OCI-LY1 (cell line): ENCODE measurements at regions not wholly inside any gene's neighbourhood (a gene's known extent, or its start where the extent isn't known, plus 50 kb on each side); places are given as distances from the start of the nearest gene placed in this dataset.
"Not testable (repeated sequence)": the region's sequence is repeated elsewhere in the genome, so short reads cannot be mapped to it uniquely, and the experiment has no call there.

Experiments
- H2AFZ ChIP-seq: fragments of 200-600 bp; sonication (generic), shearing (Covaris generic); 2 replicates; pipeline ENCODE4 v1.6.0; 2014; ENCODE audit warnings: antibody characterized with exemption, mild to moderate bottlenecking, low read length
- H3F3A ChIP-seq: fragments of 200-600 bp; sonication (generic), shearing (Covaris generic); 2 replicates; pipeline ENCODE4 v1.6.0; 2014; ENCODE audit warnings: mild to moderate bottlenecking, antibody characterized with exemption, low read length, moderate library complexity; ENCODE audit not compliant: insufficient read depth
- H3K27ac ChIP-seq: fragments of 200-600 bp; sonication (generic); 2 replicates; pipeline ENCODE4 v1.5.1; 2014; ENCODE audit warnings: low read length, mixed run types, mild to moderate bottlenecking, low read depth; ENCODE audit not compliant: poor library complexity, severe bottlenecking
- H3K27me3 ChIP-seq: fragments of 200-600 bp; sonication (generic); 2 replicates; pipeline ENCODE4 v1.6.0; 2014; ENCODE audit warnings: antibody characterized with exemption, mild to moderate bottlenecking, low read length, moderate library complexity; ENCODE audit not compliant: insufficient read depth
- H3K36me3 ChIP-seq: fragments of 200-600 bp; sonication (generic); 2 replicates; pipeline ENCODE4 v1.6.1; 2014; ENCODE audit warnings: mild to moderate bottlenecking, antibody characterized with exemption, low read length, moderate library complexity, mixed read lengths; ENCODE audit not compliant: insufficient read depth
- H3K4me1 ChIP-seq: fragments of 200-600 bp; sonication (generic); 2 replicates; pipeline ENCODE4 v1.5.1; 2014; ENCODE audit warnings: mild to moderate bottlenecking, low read length, moderate library complexity; ENCODE audit not compliant: insufficient read depth, severe bottlenecking
- H3K4me2 ChIP-seq: fragments of 200-600 bp; sonication (generic), shearing (Covaris generic); 2 replicates; pipeline ENCODE4 v1.6.1; 2014; ENCODE audit warnings: low read length
- H3K4me3 ChIP-seq: fragments of 200-600 bp; sonication (generic); 2 replicates; pipeline ENCODE4 v1.5.1; 2014; ENCODE audit warnings: low read length, low read depth, mild to moderate bottlenecking, mixed read lengths; ENCODE audit not compliant: poor library complexity, severe bottlenecking
- H3K79me2 ChIP-seq: fragments of 200-600 bp; shearing (Covaris generic); 2 replicates; pipeline ENCODE4 v1.6.1; 2016; ENCODE audit warnings: mixed run types, low read length, mixed read lengths; ENCODE audit not compliant: insufficient read depth
- H3K9ac ChIP-seq: fragments of 200-600 bp; sonication (generic), shearing (Covaris generic); 2 replicates; pipeline ENCODE4 v1.6.1; 2014; ENCODE audit warnings: mild to moderate bottlenecking, low read length, mixed read lengths
- H3K9me2 ChIP-seq: fragments of 200-600 bp; sonication (generic), shearing (Covaris generic); 2 replicates; pipeline ENCODE4 v1.6.1; 2014; ENCODE audit warnings: low read depth, mild to moderate bottlenecking, low read length, mixed read lengths
- H3K9me3 ChIP-seq: fragments of 200-600 bp; shearing (Covaris generic); 2 replicates; pipeline ENCODE4 v1.6.1; 2014; ENCODE audit warnings: low read length, mixed read lengths
- H4K20me1 ChIP-seq: fragments of 200-600 bp; sonication (generic), shearing (Covaris generic); 2 replicates; pipeline ENCODE4 v1.6.0; 2016; ENCODE audit warnings: mild to moderate bottlenecking, low read length; ENCODE audit not compliant: insufficient read depth
- EZH2 ChIP-seq: fragments of 200-600 bp; sonication (generic), shearing (Covaris generic); IDR thresholded peaks from 2 replicates; pipeline ENCODE4 v1.8.0; 2017; ENCODE audit warnings: borderline replicate concordance, mixed run types, mild to moderate bottlenecking, antibody characterized with exemption, low read length, moderate library complexity, mixed read lengths
- TF ChIP-seq, protein P1 (sequence below): fragments of 200-600 bp; sonication (generic), shearing (Covaris generic); IDR thresholded peaks from 2 replicates; pipeline ENCODE4 v1.5.1; 2017; ENCODE audit warnings: mild to moderate bottlenecking, antibody characterized with exemption, low read length, moderate library complexity, mixed read lengths

DNA sequence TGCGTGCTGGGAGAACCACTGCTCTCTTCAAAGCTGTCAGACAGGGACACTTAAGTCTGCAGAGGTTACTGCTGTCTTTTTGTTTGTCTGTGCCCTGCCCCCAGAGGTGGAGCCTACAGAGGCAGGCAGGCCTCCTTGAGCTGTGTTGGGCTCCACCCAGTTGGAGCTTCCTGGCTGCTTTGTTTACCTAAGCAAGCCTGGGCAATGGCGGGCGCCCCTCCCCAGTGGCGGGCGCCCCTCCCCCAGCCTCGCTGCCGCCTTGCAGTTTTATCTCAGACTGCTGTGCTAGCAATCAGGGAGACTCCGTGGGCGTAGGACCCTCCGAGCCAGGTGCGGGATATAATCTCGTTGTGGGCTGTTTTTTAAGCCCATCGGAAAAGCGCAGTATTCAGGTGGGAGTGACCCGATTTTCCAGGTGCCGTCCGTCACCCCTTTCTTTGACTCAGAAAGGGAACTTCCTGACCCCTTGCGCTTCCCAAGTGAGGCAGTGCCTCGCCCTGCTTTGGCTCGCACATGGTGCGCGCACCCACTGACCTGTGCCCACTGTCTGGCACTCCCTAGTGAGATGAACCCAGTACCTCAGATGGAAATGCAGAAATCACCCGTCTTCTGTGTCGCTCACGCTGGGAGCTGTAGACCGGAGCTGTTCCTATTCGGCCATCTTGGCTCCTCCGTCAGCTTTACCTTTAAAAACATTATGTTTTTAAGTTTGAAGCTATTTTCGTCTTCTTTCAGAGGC is 954.6 kb upstream of the COX7C start:
- H3K4me2 ChIP-seq, H3K36me3 ChIP-seq, H2AFZ ChIP-seq, H3K27me3 ChIP-seq, H3K9me2 ChIP-seq, H4K20me1 ChIP-seq, H3K4me3 ChIP-seq, H3K9ac ChIP-seq, H3K9me3 ChIP-seq, H3K79me2 ChIP-seq, H3K4me1 ChIP-seq, H3K27ac ChIP-seq, H3F3A ChIP-seq: not testable (repeated sequence)

DNA sequence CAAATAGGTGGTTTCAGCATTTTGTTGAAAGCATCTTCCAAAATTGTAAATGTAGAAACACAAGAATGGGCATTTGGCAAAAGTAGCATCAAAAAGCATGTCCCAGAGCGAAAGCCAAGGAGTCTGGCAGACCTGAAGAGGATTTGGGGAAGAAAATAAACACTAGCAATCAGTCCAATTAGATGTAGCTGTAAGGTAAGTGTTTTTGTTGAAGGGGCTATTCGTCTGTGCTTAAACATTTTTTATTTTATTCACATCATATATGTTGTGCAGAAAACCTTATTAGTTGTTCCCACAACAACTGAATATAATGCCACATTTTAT is 954.1 kb upstream of the COX7C start:
- Histone ChIP-seq H3K9me3 (no peaks in the 10 kb centered on the region), H3F3A (no peaks in the 10 kb centered on the region), H3K4me1 (no peaks in the 10 kb centered on the region), H3K4me3 (no peak overlapping the region), H3K79me2 (no peaks in the 10 kb centered on the region), H3K4me2 (no peak overlapping the region), H4K20me1 (no peaks in the 10 kb centered on the region), H3K36me3 (no peaks in the 10 kb centered on the region), H3K9me2 (no peaks in the 10 kb centered on the region), H3K9ac (no peak overlapping the region), H2AFZ (no peak overlapping the region), H3K27ac (no peak overlapping the region), H3K27me3 (no peaks in the 10 kb centered on the region)
- TF ChIP-seq, protein P1, sequence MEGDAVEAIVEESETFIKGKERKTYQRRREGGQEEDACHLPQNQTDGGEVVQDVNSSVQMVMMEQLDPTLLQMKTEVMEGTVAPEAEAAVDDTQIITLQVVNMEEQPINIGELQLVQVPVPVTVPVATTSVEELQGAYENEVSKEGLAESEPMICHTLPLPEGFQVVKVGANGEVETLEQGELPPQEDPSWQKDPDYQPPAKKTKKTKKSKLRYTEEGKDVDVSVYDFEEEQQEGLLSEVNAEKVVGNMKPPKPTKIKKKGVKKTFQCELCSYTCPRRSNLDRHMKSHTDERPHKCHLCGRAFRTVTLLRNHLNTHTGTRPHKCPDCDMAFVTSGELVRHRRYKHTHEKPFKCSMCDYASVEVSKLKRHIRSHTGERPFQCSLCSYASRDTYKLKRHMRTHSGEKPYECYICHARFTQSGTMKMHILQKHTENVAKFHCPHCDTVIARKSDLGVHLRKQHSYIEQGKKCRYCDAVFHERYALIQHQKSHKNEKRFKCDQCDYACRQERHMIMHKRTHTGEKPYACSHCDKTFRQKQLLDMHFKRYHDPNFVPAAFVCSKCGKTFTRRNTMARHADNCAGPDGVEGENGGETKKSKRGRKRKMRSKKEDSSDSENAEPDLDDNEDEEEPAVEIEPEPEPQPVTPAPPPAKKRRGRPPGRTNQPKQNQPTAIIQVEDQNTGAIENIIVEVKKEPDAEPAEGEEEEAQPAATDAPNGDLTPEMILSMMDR, result no peak

DNA sequence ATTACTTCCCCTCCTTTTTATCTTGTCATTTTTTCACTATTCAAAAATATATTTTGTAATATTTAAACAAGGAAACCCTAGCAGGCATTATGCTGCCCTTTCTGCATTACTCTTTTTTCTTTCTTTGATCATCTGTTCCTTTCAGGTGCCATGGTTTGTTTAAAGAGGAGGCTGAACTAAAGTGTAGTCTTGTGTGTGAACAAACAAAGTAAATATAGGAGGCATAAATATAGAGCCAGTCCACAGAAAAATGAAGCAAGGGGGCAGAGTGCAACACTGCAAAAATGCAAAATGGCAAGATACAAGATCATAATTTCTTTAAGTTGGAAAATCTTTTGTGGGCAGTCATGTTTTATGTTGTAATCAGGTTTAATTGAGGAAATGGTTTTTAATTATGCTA is 947.3 kb upstream of the COX7C start:
- H3K9ac ChIP-seq, result no peak overlapping the region
- no peaks in the 10 kb centered on the region for H3K79me2 ChIP-seq
- no peaks in the 10 kb centered on the region for H3K9me2 ChIP-seq
- no peaks in the 10 kb centered on the region for H3K36me3 ChIP-seq
- TF ChIP-seq, protein P1, result no peak
- no peak for TF ChIP-seq EZH2
- no peak overlapping the region for H3K4me2 ChIP-seq
- H3K4me1 ChIP-seq, result no peaks in the 10 kb centered on the region
- H3K27me3 ChIP-seq, result no peaks in the 10 kb centered on the region
- H3F3A ChIP-seq, result no peaks in the 10 kb centered on the region
- H3K9me3 ChIP-seq, result no peaks in the 10 kb centered on the region
- no peaks in the 10 kb centered on the region for H4K20me1 ChIP-seq
- no peak overlapping the region for H3K27ac ChIP-seq
- no peak overlapping the region for H2AFZ ChIP-seq
- no peak overlapping the region for H3K4me3 ChIP-seq

DNA sequence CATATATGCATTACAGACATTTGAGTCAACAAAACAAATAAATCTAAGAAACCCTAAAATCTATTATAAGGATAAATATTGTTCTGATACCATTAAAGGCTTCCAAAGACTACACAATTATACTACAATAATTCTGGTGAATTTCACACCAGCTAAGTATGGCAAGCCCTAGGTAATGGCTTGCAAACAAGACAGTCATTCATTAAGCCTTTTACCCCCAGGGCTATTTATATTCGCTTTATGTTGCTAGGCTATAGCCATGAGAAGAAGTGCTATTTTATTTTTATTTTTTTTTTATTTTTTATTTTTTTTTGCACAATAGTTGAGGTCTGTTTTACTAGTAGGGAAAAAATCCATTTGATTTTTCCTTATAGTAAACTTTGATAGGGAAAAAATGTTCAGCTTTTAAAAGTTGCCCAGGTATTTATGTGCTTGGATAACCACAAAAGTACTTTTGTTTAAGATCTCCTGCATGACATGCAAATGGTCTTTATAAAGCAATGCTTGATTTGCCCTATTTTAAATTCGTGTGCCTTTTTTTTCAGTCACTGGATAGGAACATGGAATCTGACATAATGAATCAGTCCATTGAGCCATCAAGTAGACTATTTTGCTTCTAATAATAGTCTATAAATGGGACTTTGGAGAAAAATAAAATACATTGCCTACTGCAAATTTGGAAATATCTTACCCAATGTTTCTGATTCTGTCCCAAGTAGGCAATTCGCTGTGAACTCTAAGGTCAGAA is 946.3 kb upstream of the COX7C start:
- H3K36me3 ChIP-seq, result no peaks in the 10 kb centered on the region
- H4K20me1 ChIP-seq, result no peaks in the 10 kb centered on the region
- H3K9me3 ChIP-seq, result no peaks in the 10 kb centered on the region
- H3K4me3 ChIP-seq, result no peak overlapping the region
- no peak overlapping the region for H2AFZ ChIP-seq
- H3K27ac ChIP-seq, result no peak overlapping the region
- TF ChIP-seq, protein P1, result no peak
- no peak for TF ChIP-seq EZH2
- no peaks in the 10 kb centered on the region for H3K9me2 ChIP-seq
- H3F3A ChIP-seq, result no peaks in the 10 kb centered on the region
- no peak overlapping the region for H3K4me2 ChIP-seq
- no peaks in the 10 kb centered on the region for H3K4me1 ChIP-seq
- H3K79me2 ChIP-seq, result no peaks in the 10 kb centered on the region
- H3K27me3 ChIP-seq, result no peaks in the 10 kb centered on the region
- no peak overlapping the region for H3K9ac ChIP-seq
